OCI-LY3 (cell line): ENCODE measurements at regions not wholly inside any gene's neighbourhood (a gene's known extent, or its start where the extent isn't known, plus 50 kb on each side); places are given as distances from the start of the nearest gene placed in this dataset.

Experiments used
- H2AFZ ChIP-seq: fragments of 200-600, 300-600 bp; shearing (Covaris generic); 2 replicates; pipeline ENCODE4 v1.6.0; 2014; ENCODE audit warnings: antibody characterized with exemption, low read depth, low read length
- H3K27ac ChIP-seq: fragments of 200-600, 300-600 bp; sonication (generic); 2 replicates; pipeline ENCODE4 v1.5.1; 2014; ENCODE audit warnings: mild to moderate bottlenecking, low read length, moderate library complexity, mixed read lengths
- H3K27me3 ChIP-seq: fragments of 200-600, 300-600 bp; sonication (generic); 2 replicates; pipeline ENCODE4 v1.6.1; 2014; ENCODE audit warnings: low read depth, low read length, mixed read lengths
- H3K36me3 ChIP-seq: fragments of 200-600, 300-600 bp; sonication (generic); replicated peaks from 2 replicates; pipeline ENCODE3; 2014; ENCODE audit warnings: low read depth, low read length, mixed read lengths
- H3K4me1 ChIP-seq: fragments of 300-600, 200-600 bp; sonication (generic); 2 replicates; pipeline ENCODE4 v1.6.1; 2014; ENCODE audit warnings: low read length, mixed read lengths
- H3K4me2 ChIP-seq: fragments of 200-600, 300-600 bp; sonication (generic); 2 replicates; pipeline ENCODE4 v1.6.1; 2014; ENCODE audit warnings: low read length, mixed read lengths
- H3K4me3 ChIP-seq: fragments of 300-600, 200-600 bp; sonication (generic); 2 replicates; pipeline ENCODE4 v1.5.1; 2014; ENCODE audit warnings: antibody characterized with exemption, mild to moderate bottlenecking, low read length, moderate library complexity
- H3K79me2 ChIP-seq: fragments of 300-600, 200-600 bp; shearing (Covaris generic); 2 replicates; pipeline ENCODE4 v1.6.1; 2014; ENCODE audit warnings: mild to moderate bottlenecking, low read length, mixed read lengths
- H3K9ac ChIP-seq: fragments of 300-600, 200-600 bp; shearing (Covaris generic); 2 replicates; pipeline ENCODE4 v1.6.0; 2014; ENCODE audit warnings: mild to moderate bottlenecking, low read length, moderate library complexity
- H3K9me3 ChIP-seq: fragments of 200-600, 300-600 bp; shearing (Covaris generic); 2 replicates; pipeline ENCODE4 v1.6.1; 2014; ENCODE audit warnings: low read length, mixed read lengths; ENCODE audit not compliant: insufficient read depth
- H4K20me1 ChIP-seq: fragments of 200-600, 300-600 bp; sonication (generic); 2 replicates; pipeline ENCODE4 v1.6.1; 2016; ENCODE audit warnings: low read length, mixed read lengths; ENCODE audit not compliant: insufficient read depth
- CTCF ChIP-seq: fragments of 200-600, 300-600 bp; sonication (generic); IDR thresholded peaks from 2 replicates; pipeline ENCODE4 v1.5.1; 2014; ENCODE audit warnings: antibody characterized with exemption, low read length, low read depth
- EZH2phosphoT487 ChIP-seq: fragments of 200-600 bp; shearing (Covaris generic); IDR thresholded peaks from 2 replicates; pipeline ENCODE4 v1.6.1; 2018; ENCODE audit warnings: antibody characterized with exemption, mixed run types, low read depth

DNA sequence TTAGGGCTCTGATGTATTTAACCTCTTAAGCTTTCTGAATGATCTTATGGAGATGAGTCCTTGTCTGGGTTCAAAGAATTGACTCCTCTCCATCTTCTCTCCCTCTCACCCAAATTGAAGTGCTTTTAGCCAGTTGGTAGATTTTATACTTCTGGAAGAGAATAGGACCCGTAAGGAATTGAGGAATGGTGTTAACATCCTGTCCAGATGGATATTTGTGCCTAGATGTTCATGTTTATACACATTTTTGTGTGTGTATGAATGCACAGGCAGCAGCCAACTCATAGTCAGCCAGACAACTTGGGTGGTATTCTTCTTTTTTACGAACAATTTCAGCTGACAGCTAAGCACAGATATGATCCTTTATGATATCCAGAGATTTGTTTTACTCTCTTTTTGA is 449.6 kb upstream of the RGS6 start:
- Histone ChIP-seq H3K9ac (no peak overlapping the region), H3K4me1 (peaks cover 15% of the 10 kb centered on the region), H2AFZ (no peak overlapping the region), H3K4me3 (no peak overlapping the region), H3K36me3 (no peaks in the 10 kb centered on the region), H3K27ac (no peak overlapping the region), H3K4me2 (no peak overlapping the region), H3K9me3 (no peaks in the 10 kb centered on the region), H3K27me3 (no peaks in the 10 kb centered on the region), H3K79me2 (no peaks in the 10 kb centered on the region), H4K20me1 (no peaks in the 10 kb centered on the region)
- TF ChIP-seq CTCF (no peak), EZH2phosphoT487 (no peak)

DNA sequence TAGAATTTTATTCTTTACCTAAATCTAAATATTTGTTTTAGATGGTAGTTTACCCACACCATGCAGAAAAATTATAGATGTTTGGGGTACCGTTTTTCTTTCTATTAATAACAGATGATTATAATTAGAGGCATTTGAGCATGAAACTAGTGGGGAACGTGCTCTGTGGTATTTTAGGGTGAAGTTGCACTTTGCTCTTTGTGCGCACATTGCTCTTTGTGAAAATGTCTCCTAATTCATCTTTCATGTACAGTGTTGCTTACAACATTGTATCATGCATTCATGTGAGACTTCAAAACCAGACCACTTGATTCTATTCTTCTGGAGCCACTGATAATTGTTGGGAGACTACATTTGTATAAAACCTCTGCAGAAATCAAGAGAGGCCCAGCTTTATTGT is 449.1 kb upstream of the RGS6 start:
- H3K4me1 ChIP-seq, result peaks cover 19% of the 10 kb centered on the region
- H3K4me3 ChIP-seq, result no peak overlapping the region
- H3K36me3 ChIP-seq, result no peaks in the 10 kb centered on the region
- H3K27ac ChIP-seq, result no peak overlapping the region
- H4K20me1 ChIP-seq, result no peaks in the 10 kb centered on the region
- H2AFZ ChIP-seq, result no peak overlapping the region
- TF ChIP-seq CTCF (no peak), EZH2phosphoT487 (no peak)
- no peaks in the 10 kb centered on the region for H3K79me2 ChIP-seq
- H3K27me3 ChIP-seq, result no peaks in the 10 kb centered on the region
- no peaks in the 10 kb centered on the region for H3K9me3 ChIP-seq
- H3K9ac ChIP-seq, result no peak overlapping the region
- H3K4me2 ChIP-seq, result no peak overlapping the region

GRCh38 chr14:71485833-71486232 is 446.4 kb upstream of the RGS6 start:
- Histone ChIP-seq H2AFZ (no peak overlapping the region), H3K36me3 (peaks cover 3% of the 10 kb centered on the region), H3K9ac (no peak overlapping the region), H4K20me1 (no peaks in the 10 kb centered on the region), H3K4me3 (no peak overlapping the region), H3K4me1 (peaks cover 16% of the 10 kb centered on the region), H3K27ac (no peak overlapping the region), H3K9me3 (no peaks in the 10 kb centered on the region), H3K4me2 (no peak overlapping the region), H3K27me3 (no peaks in the 10 kb centered on the region), H3K79me2 (no peaks in the 10 kb centered on the region)
- TF ChIP-seq EZH2phosphoT487, result no peak
- TF ChIP-seq CTCF, result no peak

DNA sequence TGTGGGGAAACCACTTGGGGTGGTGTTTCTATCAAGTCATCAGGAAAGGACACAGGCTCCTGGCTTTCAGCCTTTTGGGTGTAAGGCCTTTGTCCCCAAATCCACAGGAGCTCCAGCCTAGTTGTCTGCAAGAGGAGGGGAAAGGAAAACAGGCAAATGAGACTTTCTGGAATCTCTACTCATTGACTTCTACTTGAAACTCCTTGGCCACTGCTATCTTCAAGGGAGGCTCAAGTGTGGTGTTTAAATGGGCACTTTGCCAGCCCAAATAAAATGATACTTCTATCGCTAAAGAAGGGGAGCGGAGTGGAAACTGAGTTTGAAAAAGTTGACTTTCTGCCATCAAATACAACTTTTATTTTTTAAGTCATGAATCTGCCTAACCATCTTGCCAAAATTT is 445.9 kb upstream of the RGS6 start:
- no peaks in the 10 kb centered on the region for H3K27me3 ChIP-seq
- H2AFZ ChIP-seq, result no peak overlapping the region
- no peaks in the 10 kb centered on the region for H3K79me2 ChIP-seq
- H4K20me1 ChIP-seq, result no peaks in the 10 kb centered on the region
- no peaks in the 10 kb centered on the region for H3K9me3 ChIP-seq
- peaks cover 16% of the 10 kb centered on the region for H3K4me1 ChIP-seq
- H3K9ac ChIP-seq, result no peak overlapping the region
- TF ChIP-seq EZH2phosphoT487 (no peak), CTCF (no peak)
- H3K4me2 ChIP-seq, result no peak overlapping the region
- peaks cover 3% of the 10 kb centered on the region for H3K36me3 ChIP-seq
- no peak overlapping the region for H3K4me3 ChIP-seq
- H3K27ac ChIP-seq, result no peak overlapping the region
